GM12873 (cell line): ENCODE measurements at regions not wholly inside any gene's neighbourhood (a gene's known extent, or its start where the extent isn't known, plus 50 kb on each side); places are given as distances from the start of the nearest gene placed in this dataset.

Experiments used
- TF ChIP-seq, protein P1 (sequence below): IDR thresholded peaks from 2 replicates; pipeline ENCODE4 v1.5.1; 2012; ENCODE audit warnings: low read depth, mild to moderate bottlenecking, moderate library complexity, low read length, control low read depth; ENCODE audit not compliant: insufficient read depth; ENCODE audit errors: missing control alignments

DNA sequence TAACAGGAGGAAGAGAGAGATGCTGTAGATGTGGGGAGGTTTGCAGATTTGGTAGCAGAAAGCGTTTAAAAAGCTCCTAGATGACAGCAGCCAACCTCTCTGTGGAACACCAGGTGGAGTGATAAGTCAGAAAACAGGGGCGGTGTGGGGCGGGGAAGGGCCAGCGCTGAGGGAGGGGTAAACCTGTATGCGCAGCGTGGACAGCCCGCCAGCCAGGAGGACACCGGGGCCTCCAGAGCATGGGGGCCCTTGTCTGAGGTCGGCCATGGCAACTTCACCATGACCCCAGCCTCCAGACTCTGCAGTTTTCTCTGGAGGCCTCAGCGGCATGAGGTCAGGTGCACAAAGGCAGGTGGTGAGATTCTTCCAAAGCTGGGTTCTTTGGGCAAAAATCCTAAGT, 423.7 kb downstream of the BRD1 start:
- TF ChIP-seq, protein P1, sequence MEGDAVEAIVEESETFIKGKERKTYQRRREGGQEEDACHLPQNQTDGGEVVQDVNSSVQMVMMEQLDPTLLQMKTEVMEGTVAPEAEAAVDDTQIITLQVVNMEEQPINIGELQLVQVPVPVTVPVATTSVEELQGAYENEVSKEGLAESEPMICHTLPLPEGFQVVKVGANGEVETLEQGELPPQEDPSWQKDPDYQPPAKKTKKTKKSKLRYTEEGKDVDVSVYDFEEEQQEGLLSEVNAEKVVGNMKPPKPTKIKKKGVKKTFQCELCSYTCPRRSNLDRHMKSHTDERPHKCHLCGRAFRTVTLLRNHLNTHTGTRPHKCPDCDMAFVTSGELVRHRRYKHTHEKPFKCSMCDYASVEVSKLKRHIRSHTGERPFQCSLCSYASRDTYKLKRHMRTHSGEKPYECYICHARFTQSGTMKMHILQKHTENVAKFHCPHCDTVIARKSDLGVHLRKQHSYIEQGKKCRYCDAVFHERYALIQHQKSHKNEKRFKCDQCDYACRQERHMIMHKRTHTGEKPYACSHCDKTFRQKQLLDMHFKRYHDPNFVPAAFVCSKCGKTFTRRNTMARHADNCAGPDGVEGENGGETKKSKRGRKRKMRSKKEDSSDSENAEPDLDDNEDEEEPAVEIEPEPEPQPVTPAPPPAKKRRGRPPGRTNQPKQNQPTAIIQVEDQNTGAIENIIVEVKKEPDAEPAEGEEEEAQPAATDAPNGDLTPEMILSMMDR, result no peak

DNA sequence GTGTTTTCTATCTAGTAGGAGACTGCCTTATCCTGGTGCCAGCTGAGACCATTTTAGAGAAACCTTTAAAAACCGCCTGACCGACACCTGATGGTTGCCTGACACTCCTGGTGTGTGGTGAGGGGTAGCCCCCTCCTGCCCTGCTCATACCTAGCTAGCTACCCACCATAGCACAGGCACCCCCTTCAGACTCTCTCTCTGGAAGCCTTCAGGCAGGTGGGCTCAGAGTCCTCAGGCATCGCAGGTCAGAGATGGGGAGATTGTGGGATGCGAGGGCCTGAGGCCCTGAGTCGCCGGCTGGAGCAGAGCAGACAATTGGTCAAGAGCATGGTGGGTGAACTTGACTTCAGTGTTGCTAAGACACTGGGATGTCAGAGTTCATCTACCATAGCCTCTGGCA, 424.6 kb downstream of the BRD1 start:
- TF ChIP-seq, protein P1, result no peak

DNA sequence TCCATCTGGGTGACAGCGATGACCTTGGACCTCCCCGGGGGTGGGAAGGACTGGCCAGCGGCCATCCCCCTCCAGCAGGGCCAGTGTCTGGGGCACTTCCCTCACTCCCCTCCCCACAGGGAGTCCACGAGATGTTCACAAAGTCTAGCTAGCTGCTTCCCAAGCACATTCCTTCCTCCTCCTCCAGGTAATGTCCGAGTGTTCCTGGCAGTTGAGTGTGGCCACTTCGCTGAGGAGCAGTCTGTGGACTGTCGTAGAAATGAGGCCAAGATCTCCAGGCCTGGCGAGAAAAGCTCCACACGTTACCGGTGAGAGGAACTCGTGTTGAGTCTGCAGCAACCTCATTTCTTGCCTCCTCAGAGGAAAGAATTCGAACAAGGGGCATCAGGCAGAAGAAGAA, 425.5 kb downstream of the BRD1 start:
- TF ChIP-seq, protein P1, result no peak

DNA sequence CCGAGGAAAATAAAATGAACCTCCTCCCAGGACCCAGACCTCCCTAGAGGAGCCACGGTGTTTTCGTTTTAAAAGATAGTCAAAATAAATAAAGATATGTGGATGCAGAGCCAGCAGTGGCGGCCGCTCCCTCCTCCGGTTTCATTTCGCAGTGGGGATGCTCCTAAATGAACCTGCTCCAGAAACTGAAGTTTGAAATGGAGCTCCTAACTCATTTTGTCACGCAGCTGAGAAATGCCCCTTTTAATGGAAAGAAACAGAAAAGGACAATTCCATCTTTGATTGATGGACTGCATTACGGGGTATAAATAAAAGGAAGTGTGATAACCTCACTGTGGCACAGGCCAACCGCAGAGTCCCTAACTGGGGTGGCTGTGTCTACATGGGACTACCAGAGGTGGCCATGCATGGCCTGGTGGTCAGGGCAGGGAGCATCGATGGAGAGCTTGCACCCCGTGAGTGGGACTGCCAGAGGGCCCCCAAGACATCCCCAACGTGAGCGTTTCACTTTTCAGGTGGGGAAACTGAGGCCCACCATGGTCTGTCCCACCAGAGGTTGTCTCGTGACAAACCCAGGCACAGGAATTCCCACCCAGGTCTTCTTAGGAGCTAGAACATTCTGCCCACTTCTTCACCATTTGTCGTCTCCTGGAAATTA, 426.6 kb downstream of the BRD1 start:
- TF ChIP-seq, protein P1, result no peak

DNA sequence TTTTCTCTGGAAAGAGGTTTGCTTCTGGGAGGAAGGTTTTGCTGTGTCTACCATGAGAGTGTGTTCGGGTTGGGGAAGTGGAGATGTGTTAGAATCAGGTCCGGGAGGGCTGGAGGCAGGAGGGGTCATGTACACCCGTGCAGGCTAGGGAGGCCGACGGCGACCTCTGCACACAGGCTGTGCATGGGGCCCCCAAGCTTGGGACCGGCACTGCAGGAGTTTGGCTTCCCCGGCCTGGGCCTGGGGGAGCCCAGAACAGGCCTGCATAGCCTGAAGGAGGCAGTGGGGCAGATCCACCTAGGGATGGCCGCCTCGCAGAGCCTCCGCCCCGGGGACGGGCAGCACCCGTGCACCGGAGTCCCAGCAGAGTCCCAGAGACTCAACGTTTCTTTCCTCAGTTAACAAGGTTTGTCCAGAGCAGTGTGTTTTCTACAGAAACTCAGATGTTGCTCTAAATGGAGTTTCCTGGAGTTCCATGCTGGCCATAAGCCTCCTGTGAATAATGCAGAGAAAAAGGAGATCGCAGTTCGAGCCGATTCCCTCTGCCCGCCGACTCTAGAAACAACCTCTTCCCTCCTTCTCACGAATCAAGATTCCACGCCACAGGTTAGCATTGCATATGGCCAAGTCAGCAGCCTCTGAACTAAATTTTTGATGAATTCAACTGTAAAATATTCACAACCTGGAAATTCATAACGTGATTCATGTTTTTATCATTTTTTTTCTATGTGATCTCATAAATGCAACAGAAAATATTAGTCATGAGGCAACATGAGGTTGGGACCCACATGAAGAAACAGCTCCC, 427.3 kb downstream of the BRD1 start:
- TF ChIP-seq, protein P1, result no peak

DNA sequence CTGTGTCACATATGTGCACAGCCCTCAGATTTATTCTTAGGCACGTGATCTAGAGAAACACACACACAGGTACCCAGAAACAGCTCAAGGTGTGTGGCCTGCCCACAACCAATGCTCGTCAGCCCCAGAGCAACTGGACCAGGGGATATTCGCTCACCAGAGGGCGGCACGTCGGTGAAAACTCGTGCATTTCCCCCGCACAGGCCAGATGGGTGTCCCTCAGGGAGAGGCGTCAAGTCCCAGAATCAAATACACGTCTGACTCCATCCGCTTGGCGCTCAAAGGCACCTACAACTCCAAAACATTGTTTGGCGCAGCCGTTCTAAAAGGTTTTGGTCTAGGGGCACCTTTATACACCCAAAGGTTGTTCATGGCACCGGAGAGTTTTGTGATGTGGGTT, 429.0 kb downstream of the BRD1 start:
- TF ChIP-seq, protein P1, result no peak

DNA sequence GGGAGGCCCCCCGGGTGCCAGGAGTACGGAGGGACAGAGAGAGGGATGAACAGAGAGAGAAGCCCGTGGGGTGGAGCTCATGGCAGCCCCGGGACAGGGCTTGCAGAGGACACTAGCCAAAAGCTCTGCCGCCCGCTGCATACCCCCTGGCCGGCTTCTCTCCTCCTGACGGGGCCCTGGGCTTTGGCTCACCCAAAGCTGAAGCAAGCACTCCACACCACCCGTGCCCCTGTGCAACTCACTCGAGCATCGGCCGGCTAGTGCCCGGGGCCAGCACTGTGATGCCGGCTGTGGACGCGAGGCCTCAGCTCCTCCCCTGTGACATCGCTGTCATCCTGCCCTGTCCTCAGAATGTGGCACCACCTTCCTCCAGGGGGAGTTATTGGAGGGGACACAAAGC, 429.6 kb downstream of the BRD1 start:
- TF ChIP-seq, protein P1, result no peak
